CD14-positive monocyte (primary cell): ENCODE measurements at regions not wholly inside any gene's neighbourhood (a gene's known extent, or its start where the extent isn't known, plus 50 kb on each side); places are given as distances from the start of the nearest gene placed in this dataset.

Experiments used
- DNase-seq, 3 donors: peaks; one replicate each; pipeline ENCODE4 v3.0.0-alpha.2; 2011 to 2022
- H2AFZ ChIP-seq: 2 replicates; pipeline ENCODE4 v1.6.0; 2012; ENCODE audit warnings: mild to moderate bottlenecking, low read depth, low read length, inconsistent platforms; ENCODE audit not compliant: insufficient read depth, poor library complexity, severe bottlenecking
- H3K27ac ChIP-seq, 2 donors: 1 replicate in 1 of 2; 2 replicates in 1 of 2; pipeline ENCODE4 v1.5.1; 2012 to 2013; ENCODE audit warnings: low read length in 2 of 2, control low read depth in 1 of 2, inconsistent platforms in 1 of 2, low read depth in 1 of 2, mild to moderate bottlenecking in 1 of 2
- H3K27me3 ChIP-seq, 2 donors: one replicate each; pipeline versions ENCODE4 v1.6.0 to v1.6.1; 2011 to 2013; ENCODE audit warnings: low read length in 2 of 2; ENCODE audit not compliant: control insufficient read depth in 2 of 2, insufficient read depth in 2 of 2
- H3K36me3 ChIP-seq, 2 donors: replicated peaks in 1 of 2; 1 replicate in 1 of 2; 2 replicates in 1 of 2; pipeline versions ENCODE4 v1.5.1 to v1.6.1; 2012 to 2013; ENCODE audit warnings: low read length in 2 of 2, control low read depth in 1 of 2, inconsistent platforms in 1 of 2, mild to moderate bottlenecking in 1 of 2; ENCODE audit not compliant: insufficient read depth in 2 of 2, control insufficient read depth in 1 of 2
- H3K4me1 ChIP-seq, 2 donors: 1 replicate in 1 of 2; 2 replicates in 1 of 2; pipeline versions ENCODE4 v1.5.1 to v1.6.1; 2012 to 2013; ENCODE audit warnings: low read length in 2 of 2, control low read depth in 1 of 2, inconsistent platforms in 1 of 2, mild to moderate bottlenecking in 1 of 2, moderate library complexity in 1 of 2; ENCODE audit not compliant: insufficient read depth in 2 of 2, control insufficient read depth in 1 of 2
- H3K4me2 ChIP-seq: replicated peaks from 2 replicates; pipeline ENCODE3; 2012; ENCODE audit warnings: low read length, moderate library complexity, mild to moderate bottlenecking; ENCODE audit not compliant: poor library complexity, severe bottlenecking; ENCODE audit errors: extremely low read depth
- H3K4me3 ChIP-seq, 3 experiments: fragments of 200-600 bp in 1 of 3; sonication (generic) in 1 of 3; replicated peaks in 1 of 3; 1 replicate in 2 of 3; 2 replicates in 1 of 3; pipeline ENCODE4 v1.5.1; 2011 to 2013; ENCODE audit warnings: low read length in 3 of 3, mild to moderate bottlenecking in 3 of 3, control low read depth in 2 of 3, low read depth in 2 of 3, inconsistent platforms in 1 of 3, moderate library complexity in 1 of 3
- H3K79me2 ChIP-seq: 2 replicates; pipeline ENCODE4 v1.6.0; 2012; ENCODE audit warnings: mild to moderate bottlenecking, control low read depth, inconsistent platforms, low read length, moderate library complexity; ENCODE audit not compliant: insufficient read depth
- H3K9ac ChIP-seq: 2 replicates; pipeline ENCODE4 v1.6.0; 2017; ENCODE audit warnings: low read length, mild to moderate bottlenecking; ENCODE audit not compliant: insufficient read depth, poor library complexity, severe bottlenecking
- H3K9me3 ChIP-seq, 2 donors: replicated peaks in 1 of 2; 1 replicate in 1 of 2; 2 replicates in 1 of 2; pipeline versions ENCODE4 v1.5.1 to v1.6.1; 2012 to 2013; ENCODE audit warnings: low read length in 2 of 2, control low read depth in 1 of 2; ENCODE audit not compliant: control insufficient read depth in 1 of 2, insufficient read depth in 1 of 2
- H4K20me1 ChIP-seq: 2 replicates; pipeline ENCODE4 v1.6.0; 2012; ENCODE audit warnings: mild to moderate bottlenecking, low read length, control low read depth, moderate library complexity; ENCODE audit not compliant: insufficient read depth
- H3K27ac Mint-ChIP-seq, 7 donors: one replicate each; pipeline ENCODE4 v1.8.0; 2020; ENCODE audit warnings: mild to moderate bottlenecking in 7 of 7, mixed read lengths in 7 of 7, moderate library complexity in 6 of 7, inconsistent platforms in 2 of 7
- H3K27me3 Mint-ChIP-seq, 3 donors: one replicate each; pipeline ENCODE4 v1.8.0; 2021 to 2022; ENCODE audit warnings: low read depth in 3 of 3, mild to moderate bottlenecking in 3 of 3, mixed read lengths in 3 of 3, moderate library complexity in 3 of 3, inconsistent platforms in 1 of 3
- H3K36me3 Mint-ChIP-seq, 2 donors: one replicate each; pipeline ENCODE4 v1.8.0; 2020; ENCODE audit warnings: mixed read lengths in 2 of 2, inconsistent platforms in 1 of 2, mild to moderate bottlenecking in 1 of 2
- H3K4me1 Mint-ChIP-seq: one replicate; pipeline ENCODE4 v1.8.0; 2020; ENCODE audit warnings: mild to moderate bottlenecking, mixed read lengths
- H3K4me3 Mint-ChIP-seq, 2 donors: one replicate each; pipeline ENCODE4 v1.8.0; 2020; ENCODE audit warnings: mild to moderate bottlenecking in 2 of 2, mixed read lengths in 2 of 2, moderate library complexity in 1 of 2
- H3K9me3 Mint-ChIP-seq, 7 donors: one replicate each; pipeline ENCODE4 v1.8.0; 2020 to 2022; ENCODE audit warnings: mixed read lengths in 7 of 7, mild to moderate bottlenecking in 6 of 7, moderate library complexity in 6 of 7, inconsistent platforms in 2 of 7
- WGBS: methylation state at CpG from one replicate; pipeline ENCODE4 v1.1.5; 2013; ENCODE audit warnings: missing lambda C conversion rate; ENCODE audit not compliant: insufficient coverage; 5-methylcytosine and 5-hydroxymethylcytosine counted together
- intact Hi-C, 2 donors: fragments of 100-400 bp; cut with micrococcal nuclease; formaldehyde crosslinking; loops; one replicate each; pipeline versions ENCODE4 v1.15.0 to v1.15.1; 2023
- TF ChIP-seq, protein P1 (sequence below): fragments of 200-600 bp; IDR thresholded peaks from one replicate; pipeline ENCODE4 v1.8.0; 2022; ENCODE audit warnings: antibody characterized with exemption, mild to moderate bottlenecking

DNA sequence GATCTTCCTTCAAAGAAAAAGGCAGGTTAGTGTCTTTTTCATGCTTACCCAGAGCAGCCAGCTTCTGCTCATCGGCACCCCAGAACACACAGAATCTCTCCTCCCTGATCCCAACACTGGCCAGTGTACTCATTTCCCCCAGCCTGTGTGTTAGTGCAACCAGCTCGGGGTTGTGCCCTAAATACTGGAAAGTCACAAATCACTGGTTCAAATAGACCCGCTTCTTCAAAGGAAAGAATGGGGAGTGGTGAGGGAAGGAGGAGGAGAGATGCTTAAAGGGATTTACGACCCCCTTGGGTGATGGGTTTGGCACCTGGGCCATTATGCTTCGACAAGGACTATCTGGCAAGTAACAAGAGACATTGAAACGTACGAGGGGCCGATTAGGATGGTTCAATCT lies 114.0 kb downstream of the FOXB1 start:
- Histone ChIP-seq H3K4me2 (no peak overlapping the region), H4K20me1 (no peaks in the 10 kb centered on the region), H3K27me3 (no peaks in the 10 kb centered on the region), H3K4me1 (no peaks in the 10 kb centered on the region), H2AFZ (no peak overlapping the region), H3K27ac (no peak overlapping the region), H3K4me3 (no peak overlapping the region), H3K9ac (no peak overlapping the region), H3K79me2 (no peaks in the 10 kb centered on the region), H3K36me3 (no peaks in the 10 kb centered on the region), H3K9me3 (no peaks in the 10 kb centered on the region)
- no peaks in the 10 kb centered on the region for H3K36me3 Mint-ChIP-seq
- H3K9me3 Mint-ChIP-seq = no peaks in the 10 kb centered on the region
- TF ChIP-seq, protein P1, sequence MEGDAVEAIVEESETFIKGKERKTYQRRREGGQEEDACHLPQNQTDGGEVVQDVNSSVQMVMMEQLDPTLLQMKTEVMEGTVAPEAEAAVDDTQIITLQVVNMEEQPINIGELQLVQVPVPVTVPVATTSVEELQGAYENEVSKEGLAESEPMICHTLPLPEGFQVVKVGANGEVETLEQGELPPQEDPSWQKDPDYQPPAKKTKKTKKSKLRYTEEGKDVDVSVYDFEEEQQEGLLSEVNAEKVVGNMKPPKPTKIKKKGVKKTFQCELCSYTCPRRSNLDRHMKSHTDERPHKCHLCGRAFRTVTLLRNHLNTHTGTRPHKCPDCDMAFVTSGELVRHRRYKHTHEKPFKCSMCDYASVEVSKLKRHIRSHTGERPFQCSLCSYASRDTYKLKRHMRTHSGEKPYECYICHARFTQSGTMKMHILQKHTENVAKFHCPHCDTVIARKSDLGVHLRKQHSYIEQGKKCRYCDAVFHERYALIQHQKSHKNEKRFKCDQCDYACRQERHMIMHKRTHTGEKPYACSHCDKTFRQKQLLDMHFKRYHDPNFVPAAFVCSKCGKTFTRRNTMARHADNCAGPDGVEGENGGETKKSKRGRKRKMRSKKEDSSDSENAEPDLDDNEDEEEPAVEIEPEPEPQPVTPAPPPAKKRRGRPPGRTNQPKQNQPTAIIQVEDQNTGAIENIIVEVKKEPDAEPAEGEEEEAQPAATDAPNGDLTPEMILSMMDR = no peak
- DNase-seq = no peak
- H3K4me1 Mint-ChIP-seq = no peaks in the 10 kb centered on the region
- WGBS = 90% methylated on average over 3 of the region's 8 CpGs
- intact Hi-C loops = no loop called here
- peaks cover 1 to 8% (median 4%) of the 10 kb centered on the region in 3 donors for H3K27me3 Mint-ChIP-seq
- no peak overlapping the region for H3K27ac Mint-ChIP-seq
- H3K4me3 Mint-ChIP-seq = no peak overlapping the region

DNA sequence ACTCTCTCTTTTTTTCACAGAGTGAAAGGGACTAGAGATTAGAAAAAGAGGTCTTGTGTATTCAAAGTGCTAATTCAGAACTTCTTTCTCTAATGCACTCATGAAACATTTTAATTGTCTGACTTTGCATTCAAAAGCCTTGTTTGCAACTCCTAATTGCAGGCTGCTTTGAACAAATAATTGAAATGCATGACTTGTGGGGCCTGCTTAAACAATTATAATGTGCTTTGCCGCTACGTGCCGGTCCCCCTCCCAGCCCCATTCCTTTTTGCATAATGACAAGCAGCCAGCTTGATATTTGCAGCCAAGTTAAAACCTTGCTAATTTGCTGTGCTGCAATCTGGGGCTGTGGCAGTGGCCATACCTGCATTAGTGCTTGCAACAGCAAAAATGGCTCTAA lies 114.5 kb downstream of the FOXB1 start:
- peaks cover 1 to 8% (median 4%) of the 10 kb centered on the region in 3 donors for H3K27me3 Mint-ChIP-seq
- no peaks in the 10 kb centered on the region for H3K36me3 ChIP-seq
- H3K27me3 ChIP-seq = no peaks in the 10 kb centered on the region
- H3K4me3 ChIP-seq = no peak overlapping the region
- H3K9ac ChIP-seq = no peak overlapping the region
- no peak overlapping the region for H3K27ac ChIP-seq
- H2AFZ ChIP-seq = no peak overlapping the region
- H3K36me3 Mint-ChIP-seq = no peaks in the 10 kb centered on the region
- TF ChIP-seq, protein P1 = no peak
- no peaks in the 10 kb centered on the region for H4K20me1 ChIP-seq
- no peak overlapping the region for H3K4me2 ChIP-seq
- H3K4me1 ChIP-seq = no peaks in the 10 kb centered on the region
- no peaks in the 10 kb centered on the region for H3K9me3 ChIP-seq
- no peak overlapping the region for H3K27ac Mint-ChIP-seq
- no peaks in the 10 kb centered on the region for H3K9me3 Mint-ChIP-seq
- H3K4me1 Mint-ChIP-seq = no peaks in the 10 kb centered on the region
- no peak overlapping the region for H3K4me3 Mint-ChIP-seq
- H3K79me2 ChIP-seq = no peaks in the 10 kb centered on the region
- intact Hi-C loops = no loop called here
- DNase-seq = no peak
- WGBS = 100% methylated on average over 2 of the region's 3 CpGs
